ENCODE measurements at regions not wholly inside any gene's neighbourhood (a gene's known extent, or its start where the extent isn't known, plus 50 kb on each side); places are given as distances from the start of the nearest gene placed in this dataset.

- H3K27me3 ChIP-seq (ENCODE audit: insufficient read depth, low read length), result no peaks in the 10 kb centered on the region
- no peaks in the 10 kb centered on the region for H3K4me1 ChIP-seq (ENCODE audit: insufficient read depth, low read length)
- H3K9ac ChIP-seq (ENCODE audit: low read length), result no peak overlapping the region
- DNase-seq (ENCODE audit: low read depth) (peak; percentile 9), FAIRE-seq (no peak)
- Mint-ChIP-seq H3K36me3 (ENCODE audit: low read depth, unreplicated experiment) (no peaks in the 10 kb centered on the region), H3K27me3 (ENCODE audit: low read depth, unreplicated experiment) (no peaks in the 10 kb centered on the region), H3K9me3 (ENCODE audit: unreplicated experiment) (no peaks in the 10 kb centered on the region), H3K27ac (ENCODE audit: unreplicated experiment) (no peak overlapping the region), H3K4me1 (ENCODE audit: low read depth, unreplicated experiment) (peaks cover 4% of the 10 kb centered on the region), H3K4me3 (ENCODE audit: unreplicated experiment) (no peak overlapping the region)
- no peak overlapping the region for H2AFZ ChIP-seq (ENCODE audit: low read depth, low read length)
- no peak overlapping the region for H3K27ac ChIP-seq (ENCODE audit: low read depth, low read length)
- H3K4me2 ChIP-seq (ENCODE audit: low read length), result no peak overlapping the region
- no peaks in the 10 kb centered on the region for H3K79me2 ChIP-seq (ENCODE audit: insufficient read depth, low read length)
- no peak overlapping the region for H3K4me3 ChIP-seq (ENCODE audit: insufficient read depth, low read depth, low read length)
- no peaks in the 10 kb centered on the region for H3K36me3 ChIP-seq (ENCODE audit: insufficient read depth, low read length)
- H3K9me3 ChIP-seq (ENCODE audit: insufficient read depth, low read depth, low read length), result no peaks in the 10 kb centered on the region
- no peaks in the 10 kb centered on the region for H4K20me1 ChIP-seq (ENCODE audit: insufficient read depth, low read length)
- TF ChIP-seq CTCF (IDR thresholded peaks at IDR 0.05; ENCODE audit: insufficient read depth, low read depth, low read length) (no peak), EZH2 (IDR thresholded peaks at IDR 0.05; ENCODE audit: insufficient read depth, low read length) (no peak)
Measured at GRCh38 chr5:93653716-93654115, 70.7 kb downstream of the NR2F1 start.

GRCh38 chr5:93649234-93649900, 66.3 kb downstream of the NR2F1 start:
- Histone ChIP-seq H2AFZ (ENCODE audit: low read depth, low read length) (no peak overlapping the region), H3K79me2 (ENCODE audit: insufficient read depth, low read length) (no peaks in the 10 kb centered on the region), H4K20me1 (ENCODE audit: insufficient read depth, low read length) (no peaks in the 10 kb centered on the region), H3K9ac (ENCODE audit: low read length) (no peak overlapping the region), H3K27ac (ENCODE audit: low read depth, low read length) (no peak overlapping the region), H3K27me3 (ENCODE audit: insufficient read depth, low read length) (no peaks in the 10 kb centered on the region), H3K4me2 (ENCODE audit: low read length) (no peak overlapping the region), H3K4me1 (ENCODE audit: insufficient read depth, low read length) (no peaks in the 10 kb centered on the region), H3K9me3 (ENCODE audit: insufficient read depth, low read depth, low read length) (no peaks in the 10 kb centered on the region), H3K36me3 (ENCODE audit: insufficient read depth, low read length) (no peaks in the 10 kb centered on the region), H3K4me3 (ENCODE audit: insufficient read depth, low read depth, low read length) (no peak overlapping the region)
- H3K27ac Mint-ChIP-seq (ENCODE audit: unreplicated experiment), result no peak overlapping the region
- no peaks in the 10 kb centered on the region for H3K27me3 Mint-ChIP-seq (ENCODE audit: low read depth, unreplicated experiment)
- H3K4me3 Mint-ChIP-seq (ENCODE audit: unreplicated experiment), result no peak overlapping the region
- no peak for TF ChIP-seq CTCF (IDR thresholded peaks at IDR 0.05; ENCODE audit: insufficient read depth, low read depth, low read length)
- no peak for TF ChIP-seq EZH2 (IDR thresholded peaks at IDR 0.05; ENCODE audit: insufficient read depth, low read length)
- DNase-seq (ENCODE audit: low read depth) (no peak), FAIRE-seq (no peak)
- no peaks in the 10 kb centered on the region for H3K9me3 Mint-ChIP-seq (ENCODE audit: unreplicated experiment)
- no peaks in the 10 kb centered on the region for H3K36me3 Mint-ChIP-seq (ENCODE audit: low read depth, unreplicated experiment)
- no peaks in the 10 kb centered on the region for H3K4me1 Mint-ChIP-seq (ENCODE audit: low read depth, unreplicated experiment)

GRCh38 chr5:93644760-93645159, 61.7 kb downstream of the NR2F1 start:
- H3K79me2 ChIP-seq (ENCODE audit: insufficient read depth, low read length), result no peaks in the 10 kb centered on the region
- H3K4me1 ChIP-seq (ENCODE audit: insufficient read depth, low read length), result no peaks in the 10 kb centered on the region
- H3K9me3 Mint-ChIP-seq (ENCODE audit: unreplicated experiment), result no peaks in the 10 kb centered on the region
- no peaks in the 10 kb centered on the region for H3K36me3 ChIP-seq (ENCODE audit: insufficient read depth, low read length)
- no peaks in the 10 kb centered on the region for H3K27me3 Mint-ChIP-seq (ENCODE audit: low read depth, unreplicated experiment)
- H3K4me1 Mint-ChIP-seq (ENCODE audit: low read depth, unreplicated experiment), result no peaks in the 10 kb centered on the region
- H3K27ac Mint-ChIP-seq (ENCODE audit: unreplicated experiment), result no peak overlapping the region
- H3K27ac ChIP-seq (ENCODE audit: low read depth, low read length), result no peak overlapping the region
- DNase-seq (ENCODE audit: low read depth), result no peak
- H3K9ac ChIP-seq (ENCODE audit: low read length), result no peak overlapping the region
- no peak overlapping the region for H2AFZ ChIP-seq (ENCODE audit: low read depth, low read length)
- no peak overlapping the region for H3K4me2 ChIP-seq (ENCODE audit: low read length)
- H3K9me3 ChIP-seq (ENCODE audit: insufficient read depth, low read depth, low read length), result no peaks in the 10 kb centered on the region
- H3K36me3 Mint-ChIP-seq (ENCODE audit: low read depth, unreplicated experiment), result no peaks in the 10 kb centered on the region
- TF ChIP-seq EZH2 (IDR thresholded peaks at IDR 0.05; ENCODE audit: insufficient read depth, low read length), result no peak
- no peak for TF ChIP-seq CTCF (IDR thresholded peaks at IDR 0.05; ENCODE audit: insufficient read depth, low read depth, low read length)
- no peak overlapping the region for H3K4me3 ChIP-seq (ENCODE audit: insufficient read depth, low read depth, low read length)
- no peak for FAIRE-seq
- no peaks in the 10 kb centered on the region for H3K27me3 ChIP-seq (ENCODE audit: insufficient read depth, low read length)
- no peaks in the 10 kb centered on the region for H4K20me1 ChIP-seq (ENCODE audit: insufficient read depth, low read length)
- no peak overlapping the region for H3K4me3 Mint-ChIP-seq (ENCODE audit: unreplicated experiment)
